ENCODE measurements at regions not wholly inside any gene's neighbourhood (a gene's known extent, or its start where the extent isn't known, plus 50 kb on each side); places are given as distances from the start of the nearest gene placed in this dataset.
A peak's percentile ranks its signal among the peaks of the same experiment; 100 is the strongest.

DNA sequence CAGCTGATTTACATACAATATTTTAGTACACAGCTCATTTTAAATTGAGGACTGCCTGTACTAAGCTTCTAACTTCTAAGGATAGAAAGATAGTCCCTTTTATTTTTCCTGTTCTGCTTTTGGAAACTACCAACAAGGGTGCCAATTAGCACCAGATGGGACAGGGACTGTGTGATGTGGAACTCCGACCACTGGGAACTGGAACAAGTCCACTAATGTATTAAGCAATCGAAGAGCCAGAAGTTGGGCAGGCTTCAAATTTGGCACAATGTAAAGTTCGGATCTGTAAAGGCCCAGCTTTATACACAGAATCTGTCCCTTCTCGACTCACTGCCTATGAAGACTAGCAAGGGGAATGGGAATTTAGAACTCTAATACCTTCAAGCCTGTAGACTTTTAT lies 149.3 kb downstream of the ZC3H11B start:
- Histone ChIP-seq H3K36me3 (ENCODE audit: control insufficient read depth in 2 of 2, insufficient read depth in 2 of 2, low read length in 2 of 2) (no peaks in the 10 kb centered on the region), H3K9me3 (ENCODE audit: control insufficient read depth in 2 of 2, low read length in 2 of 2) (no peaks in the 10 kb centered on the region), H3K27me3 (ENCODE audit: control insufficient read depth in 2 of 2, insufficient read depth in 2 of 2, low read length in 2 of 2) (no peaks in the 10 kb centered on the region), H3K4me3 (ENCODE audit: low read length in 2 of 2) (no peak overlapping the region), H3K4me1 (ENCODE audit: control insufficient read depth in 2 of 2, insufficient read depth in 2 of 2, low read length in 2 of 2) (no peaks in the 10 kb centered on the region), H3K27ac (ENCODE audit: low read depth in 2 of 2, low read length in 2 of 2) (no peak overlapping the region), H3K9ac (ENCODE audit: low read depth in 1 of 2, low read length in 2 of 2) (no peak overlapping the region)

DNA sequence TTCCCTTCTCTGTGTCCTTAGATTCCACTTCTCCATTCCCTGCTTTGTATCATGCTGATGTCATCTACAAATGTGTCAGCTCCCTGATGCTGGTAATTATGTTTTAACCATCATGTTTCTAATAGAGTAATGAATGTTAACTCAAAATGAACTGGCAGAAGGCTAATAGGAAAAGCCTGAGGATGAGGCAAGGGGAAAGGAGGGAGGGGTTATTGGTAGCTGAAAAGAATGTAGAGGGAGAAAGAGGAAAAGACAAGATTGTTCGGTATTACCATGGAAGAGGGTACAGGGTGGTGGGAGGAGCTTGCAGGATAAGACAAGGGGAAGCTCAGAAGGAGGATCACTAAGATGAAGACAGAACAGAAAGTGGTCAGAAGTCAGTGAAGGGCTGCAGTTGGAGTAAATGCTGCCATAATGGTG lies 150.9 kb downstream of the ZC3H11B start:
- Histone ChIP-seq H3K4me3 (ENCODE audit: low read length in 2 of 2) (no peak overlapping the region), H3K27me3 (ENCODE audit: control insufficient read depth in 2 of 2, insufficient read depth in 2 of 2, low read length in 2 of 2) (no peaks in the 10 kb centered on the region), H3K9ac (ENCODE audit: low read depth in 1 of 2, low read length in 2 of 2) (no peak overlapping the region), H3K9me3 (ENCODE audit: control insufficient read depth in 2 of 2, low read length in 2 of 2) (no peaks in the 10 kb centered on the region), H3K27ac (ENCODE audit: low read depth in 2 of 2, low read length in 2 of 2) (no peak overlapping the region), H3K4me1 (ENCODE audit: control insufficient read depth in 2 of 2, insufficient read depth in 2 of 2, low read length in 2 of 2) (no peaks in the 10 kb centered on the region), H3K36me3 (ENCODE audit: control insufficient read depth in 2 of 2, insufficient read depth in 2 of 2, low read length in 2 of 2) (no peaks in the 10 kb centered on the region)

DNA sequence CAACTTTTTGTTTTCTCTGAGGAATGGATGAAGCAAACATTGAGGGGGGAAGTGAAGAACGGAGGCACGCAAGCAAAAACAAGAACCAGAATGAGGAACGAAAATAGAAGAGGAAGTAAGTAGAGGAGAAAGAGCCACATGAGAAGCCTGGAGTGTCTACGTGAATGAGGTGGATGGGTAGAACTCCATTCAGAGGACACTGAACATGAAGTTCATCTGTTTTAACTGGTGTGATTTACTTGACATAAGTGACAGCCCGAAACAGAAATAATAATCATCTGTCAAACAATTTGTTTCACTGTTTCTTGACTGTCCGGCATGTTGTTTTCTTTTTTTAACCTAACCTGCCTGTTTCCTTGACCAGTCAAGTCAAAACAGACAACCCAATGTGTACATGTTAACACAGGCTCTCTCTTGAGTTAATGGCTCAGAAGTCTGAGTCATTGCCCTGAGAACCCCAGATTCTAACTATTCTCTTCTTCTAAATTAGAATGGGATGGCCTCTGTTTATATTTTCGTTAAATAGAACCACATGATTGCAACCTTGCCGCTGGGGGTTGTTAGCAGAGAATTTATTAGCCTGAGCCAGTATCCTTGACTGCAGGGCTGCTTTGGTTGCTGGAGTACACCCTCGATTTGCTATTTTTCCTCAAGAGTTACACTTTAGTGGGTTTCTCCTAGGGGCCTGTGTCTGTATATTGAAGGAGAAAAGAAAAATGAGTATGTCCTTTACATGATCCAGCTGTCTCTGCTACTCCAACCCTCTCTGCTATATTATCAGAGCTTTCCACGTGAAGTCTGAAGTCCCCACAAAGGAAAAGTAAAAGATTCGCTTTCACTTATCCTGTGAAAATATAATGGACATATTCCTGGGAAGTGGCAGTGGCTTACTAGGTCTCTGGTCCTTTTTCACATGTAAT lies 151.7 kb downstream of the ZC3H11B start:
- H3K4me3 ChIP-seq (ENCODE audit: low read length in 2 of 2): no peak overlapping the region
- H3K9ac ChIP-seq (ENCODE audit: low read depth in 1 of 2, low read length in 2 of 2): no peak overlapping the region
- no peaks in the 10 kb centered on the region for H3K36me3 ChIP-seq (ENCODE audit: control insufficient read depth in 2 of 2, insufficient read depth in 2 of 2, low read length in 2 of 2)
- H3K27me3 ChIP-seq (ENCODE audit: control insufficient read depth in 2 of 2, insufficient read depth in 2 of 2, low read length in 2 of 2): no peaks in the 10 kb centered on the region
- H3K4me1 ChIP-seq (ENCODE audit: control insufficient read depth in 2 of 2, insufficient read depth in 2 of 2, low read length in 2 of 2): no peaks in the 10 kb centered on the region
- H3K27ac ChIP-seq (ENCODE audit: low read depth in 2 of 2, low read length in 2 of 2): peak overlapping the region in 1 of 2 donors; percentile 0
- no peaks in the 10 kb centered on the region for H3K9me3 ChIP-seq (ENCODE audit: control insufficient read depth in 2 of 2, low read length in 2 of 2)

DNA sequence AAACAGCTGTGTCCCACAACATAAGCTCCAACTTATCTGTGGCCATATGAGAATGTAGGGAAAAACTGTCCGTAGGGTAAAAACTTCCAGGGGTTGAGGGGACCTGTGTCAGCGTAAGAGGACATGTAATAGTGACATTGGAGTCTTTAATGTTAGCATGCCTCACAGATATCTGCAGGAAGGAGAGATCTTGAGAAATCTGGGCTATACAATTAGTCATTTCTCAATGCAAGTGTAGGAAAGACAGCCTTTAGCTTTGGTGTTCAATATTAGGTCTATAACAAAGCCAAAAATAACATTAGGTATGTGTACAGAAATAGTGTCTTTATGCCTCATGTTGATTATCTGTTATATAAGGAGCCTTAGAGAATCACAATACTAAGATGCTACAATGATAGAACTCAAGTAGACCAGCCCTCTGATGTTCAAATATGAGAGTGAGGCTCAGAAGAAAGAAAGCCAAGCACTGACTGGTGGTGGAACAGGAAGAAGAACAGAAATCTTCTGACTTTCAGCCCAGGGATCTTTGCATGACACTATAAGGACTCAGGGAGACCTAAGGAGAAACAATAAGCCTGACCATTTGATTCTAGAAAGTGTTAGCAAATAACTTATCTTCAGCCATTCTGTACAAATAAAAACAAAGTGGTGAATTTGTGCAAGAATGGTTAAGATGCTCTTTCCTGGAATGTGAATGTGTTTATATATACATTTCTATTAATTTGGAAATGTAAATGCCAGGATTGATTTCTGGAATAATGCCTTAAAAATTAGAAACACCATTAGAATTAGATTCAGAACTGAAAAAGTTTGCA lies 152.6 kb downstream of the ZC3H11B start:
- Histone ChIP-seq H3K9me3 (ENCODE audit: control insufficient read depth in 2 of 2, low read length in 2 of 2) (no peaks in the 10 kb centered on the region), H3K4me3 (ENCODE audit: low read length in 2 of 2) (no peak overlapping the region), H3K36me3 (ENCODE audit: control insufficient read depth in 2 of 2, insufficient read depth in 2 of 2, low read length in 2 of 2) (no peaks in the 10 kb centered on the region), H3K27me3 (ENCODE audit: control insufficient read depth in 2 of 2, insufficient read depth in 2 of 2, low read length in 2 of 2) (no peaks in the 10 kb centered on the region), H3K9ac (ENCODE audit: low read depth in 1 of 2, low read length in 2 of 2) (no peak overlapping the region), H3K27ac (ENCODE audit: low read depth in 2 of 2, low read length in 2 of 2) (peak overlapping the region in 1 of 2 donors; percentile 46), H3K4me1 (ENCODE audit: control insufficient read depth in 2 of 2, insufficient read depth in 2 of 2, low read length in 2 of 2) (no peaks in the 10 kb centered on the region)

DNA sequence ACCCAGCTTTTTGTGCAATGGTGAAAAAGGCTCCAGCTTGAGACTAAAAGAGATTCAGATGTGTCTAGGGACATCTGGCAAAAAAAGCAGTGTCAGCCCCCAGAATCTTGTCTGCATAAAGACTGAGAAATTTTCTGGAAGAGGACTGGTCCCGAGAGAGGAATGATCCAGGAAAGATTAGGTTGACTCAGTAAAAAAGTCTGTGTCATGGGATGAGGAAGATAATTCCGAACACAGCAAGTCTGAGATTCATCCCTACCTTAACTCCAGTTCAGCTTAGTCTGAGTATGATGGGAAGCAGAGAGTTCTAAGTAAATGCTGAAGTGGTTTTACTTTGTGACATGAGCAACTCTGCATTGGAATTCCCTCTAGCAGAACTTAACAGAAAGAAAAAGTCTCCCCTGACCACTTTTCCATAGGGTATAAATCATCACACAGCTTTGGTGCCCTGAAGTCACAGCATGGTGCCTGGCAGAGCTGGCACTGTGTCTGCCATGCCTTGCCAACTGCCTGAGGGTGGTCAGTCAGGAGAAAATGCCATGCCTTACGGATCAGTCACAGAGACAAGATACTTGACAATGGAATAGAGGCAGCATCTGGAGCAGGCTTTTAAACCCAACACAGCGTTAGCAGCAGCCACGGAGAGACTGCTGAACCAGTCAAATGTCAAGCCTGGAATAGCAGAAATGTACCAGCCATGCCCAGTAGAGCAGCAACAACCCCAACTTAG lies 153.4 kb downstream of the ZC3H11B start:
- no peak overlapping the region for H3K9ac ChIP-seq (ENCODE audit: low read depth in 1 of 2, low read length in 2 of 2)
- no peaks in the 10 kb centered on the region for H3K27me3 ChIP-seq (ENCODE audit: control insufficient read depth in 2 of 2, insufficient read depth in 2 of 2, low read length in 2 of 2)
- no peaks in the 10 kb centered on the region for H3K36me3 ChIP-seq (ENCODE audit: control insufficient read depth in 2 of 2, insufficient read depth in 2 of 2, low read length in 2 of 2)
- H3K9me3 ChIP-seq (ENCODE audit: control insufficient read depth in 2 of 2, low read length in 2 of 2): no peaks in the 10 kb centered on the region
- no peak overlapping the region for H3K4me3 ChIP-seq (ENCODE audit: low read length in 2 of 2)
- H3K4me1 ChIP-seq (ENCODE audit: control insufficient read depth in 2 of 2, insufficient read depth in 2 of 2, low read length in 2 of 2): no peaks in the 10 kb centered on the region
- peak overlapping the region in 1 of 2 donors; percentile 46 for H3K27ac ChIP-seq (ENCODE audit: low read depth in 2 of 2, low read length in 2 of 2)

DNA sequence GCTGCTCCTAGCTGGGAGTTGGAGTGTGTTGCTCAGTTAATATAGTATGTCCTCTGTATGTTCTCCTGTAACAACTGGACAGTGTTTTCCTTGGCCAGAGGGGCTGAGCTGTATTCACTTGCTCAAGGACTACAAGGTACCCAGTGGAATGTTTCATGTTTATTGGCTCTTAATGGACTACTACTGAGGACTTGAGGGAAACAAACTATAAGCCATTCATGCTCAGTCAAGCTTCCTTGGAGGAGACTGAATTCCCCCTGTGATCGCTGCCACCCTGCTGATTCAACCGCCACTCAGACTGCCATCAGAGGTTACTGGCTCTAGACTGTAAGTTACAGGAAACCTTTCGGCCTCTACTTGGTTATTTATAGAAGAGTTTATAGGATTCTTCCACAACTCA lies 166.6 kb downstream of the ZC3H11B start:
- Histone ChIP-seq H3K27me3 (ENCODE audit: control insufficient read depth in 2 of 2, insufficient read depth in 2 of 2, low read length in 2 of 2) (no peaks in the 10 kb centered on the region), H3K4me1 (ENCODE audit: control insufficient read depth in 2 of 2, insufficient read depth in 2 of 2, low read length in 2 of 2) (no peaks in the 10 kb centered on the region), H3K27ac (ENCODE audit: low read depth in 2 of 2, low read length in 2 of 2) (no peak overlapping the region)

DNA sequence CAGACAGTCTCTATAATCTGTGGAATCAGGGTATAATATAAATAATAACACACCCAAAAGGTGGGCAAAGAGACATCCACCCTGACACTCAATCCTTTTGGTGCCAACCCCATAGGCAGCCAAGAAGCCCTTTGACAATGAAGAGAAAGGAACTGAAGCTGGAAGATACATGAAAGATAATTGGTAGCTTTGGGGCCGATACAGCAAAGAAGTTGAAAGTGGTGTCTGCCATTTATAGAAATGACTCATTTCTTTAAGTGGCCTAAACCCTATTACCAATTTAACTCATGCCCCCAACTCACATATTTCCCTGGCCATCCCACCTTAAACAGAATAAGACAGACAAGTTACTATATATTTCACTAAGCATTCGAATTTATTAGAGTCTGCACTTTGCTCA lies 167.0 kb downstream of the ZC3H11B start:
- no peak overlapping the region for H3K9ac ChIP-seq (ENCODE audit: low read depth in 1 of 2, low read length in 2 of 2)
- no peaks in the 10 kb centered on the region for H3K9me3 ChIP-seq (ENCODE audit: control insufficient read depth in 2 of 2, low read length in 2 of 2)
- H3K4me3 ChIP-seq (ENCODE audit: low read length in 2 of 2): no peak overlapping the region
- no peaks in the 10 kb centered on the region for H3K27me3 ChIP-seq (ENCODE audit: control insufficient read depth in 2 of 2, insufficient read depth in 2 of 2, low read length in 2 of 2)
- H3K36me3 ChIP-seq (ENCODE audit: control insufficient read depth in 2 of 2, insufficient read depth in 2 of 2, low read length in 2 of 2): no peaks in the 10 kb centered on the region
- H3K4me1 ChIP-seq (ENCODE audit: control insufficient read depth in 2 of 2, insufficient read depth in 2 of 2, low read length in 2 of 2): no peaks in the 10 kb centered on the region
- no peak overlapping the region for H3K27ac ChIP-seq (ENCODE audit: low read depth in 2 of 2, low read length in 2 of 2)

More for the DNA sequence above, 166.6 kb downstream of the ZC3H11B start:
- no peaks in the 10 kb centered on the region for H3K9me3 ChIP-seq (ENCODE audit: control insufficient read depth in 2 of 2, low read length in 2 of 2)
- no peak overlapping the region for H3K4me3 ChIP-seq (ENCODE audit: low read length in 2 of 2)
- H3K9ac ChIP-seq (ENCODE audit: low read depth in 1 of 2, low read length in 2 of 2): no peak overlapping the region
- H3K36me3 ChIP-seq (ENCODE audit: control insufficient read depth in 2 of 2, insufficient read depth in 2 of 2, low read length in 2 of 2): no peaks in the 10 kb centered on the region

DNA sequence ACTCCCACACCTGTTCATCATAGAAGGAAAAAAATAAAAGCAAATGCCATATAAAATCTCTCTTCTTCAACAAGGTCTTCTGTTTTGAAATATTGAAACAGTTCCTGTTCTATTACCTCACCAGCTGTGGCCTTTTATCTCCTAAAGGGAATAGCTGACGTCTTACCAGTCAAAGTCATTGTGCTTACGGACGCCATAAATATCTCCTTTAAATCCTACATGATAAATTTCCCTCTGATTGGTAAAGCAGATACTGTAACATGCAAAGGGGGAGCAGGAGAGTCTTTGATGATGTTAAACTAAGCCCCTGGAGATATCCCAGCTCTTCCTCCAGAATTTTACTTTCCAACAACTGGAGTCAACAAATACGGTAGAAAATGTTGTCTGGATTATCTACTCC lies 168.4 kb downstream of the ZC3H11B start:
- H3K9ac ChIP-seq (ENCODE audit: low read depth in 1 of 2, low read length in 2 of 2): no peak overlapping the region
- no peaks in the 10 kb centered on the region for H3K36me3 ChIP-seq (ENCODE audit: control insufficient read depth in 2 of 2, insufficient read depth in 2 of 2, low read length in 2 of 2)
- no peak overlapping the region for H3K27ac ChIP-seq (ENCODE audit: low read depth in 2 of 2, low read length in 2 of 2)
- no peaks in the 10 kb centered on the region for H3K4me1 ChIP-seq (ENCODE audit: control insufficient read depth in 2 of 2, insufficient read depth in 2 of 2, low read length in 2 of 2)
- no peak overlapping the region for H3K4me3 ChIP-seq (ENCODE audit: low read length in 2 of 2)
- H3K27me3 ChIP-seq (ENCODE audit: control insufficient read depth in 2 of 2, insufficient read depth in 2 of 2, low read length in 2 of 2): no peaks in the 10 kb centered on the region
- no peaks in the 10 kb centered on the region for H3K9me3 ChIP-seq (ENCODE audit: control insufficient read depth in 2 of 2, low read length in 2 of 2)

DNA sequence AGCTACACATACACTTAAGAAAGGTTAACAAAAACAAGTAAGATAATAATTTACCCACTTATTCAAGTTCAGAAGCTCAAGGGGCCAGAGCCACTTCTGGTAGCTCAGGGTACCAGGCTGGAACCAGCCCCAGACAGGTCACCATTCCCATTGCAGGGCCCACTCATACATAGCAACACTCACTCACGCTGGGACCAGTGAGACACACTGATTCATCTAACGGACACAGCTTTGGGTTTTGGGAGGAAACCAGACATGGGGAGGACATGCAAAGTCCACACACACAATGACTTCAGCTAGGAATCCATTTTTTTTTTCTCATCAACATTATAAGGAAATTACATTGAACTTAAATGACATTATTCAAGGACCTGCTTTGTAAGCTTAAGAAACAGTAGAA lies 169.1 kb downstream of the ZC3H11B start:
- H3K36me3 ChIP-seq (ENCODE audit: control insufficient read depth in 2 of 2, insufficient read depth in 2 of 2, low read length in 2 of 2): no peaks in the 10 kb centered on the region
- H3K9ac ChIP-seq (ENCODE audit: low read depth in 1 of 2, low read length in 2 of 2): no peak overlapping the region
- no peaks in the 10 kb centered on the region for H3K4me1 ChIP-seq (ENCODE audit: control insufficient read depth in 2 of 2, insufficient read depth in 2 of 2, low read length in 2 of 2)
- no peaks in the 10 kb centered on the region for H3K9me3 ChIP-seq (ENCODE audit: control insufficient read depth in 2 of 2, low read length in 2 of 2)
- no peak overlapping the region for H3K4me3 ChIP-seq (ENCODE audit: low read length in 2 of 2)
- H3K27me3 ChIP-seq (ENCODE audit: control insufficient read depth in 2 of 2, insufficient read depth in 2 of 2, low read length in 2 of 2): no peaks in the 10 kb centered on the region
- no peak overlapping the region for H3K27ac ChIP-seq (ENCODE audit: low read depth in 2 of 2, low read length in 2 of 2)

Data from mucosa of rectum (tissue), 2 donors.